OCI-LY3 (cell line): ENCODE measurements at regions not wholly inside any gene's neighbourhood (a gene's known extent, or its start where the extent isn't known, plus 50 kb on each side); places are given as distances from the start of the nearest gene placed in this dataset.

Experiments
- H2AFZ ChIP-seq: fragments of 200-600, 300-600 bp; shearing (Covaris generic); 2 replicates; pipeline ENCODE4 v1.6.0; 2014; ENCODE audit warnings: antibody characterized with exemption, low read depth, low read length
- H3K27ac ChIP-seq: fragments of 200-600, 300-600 bp; sonication (generic); 2 replicates; pipeline ENCODE4 v1.5.1; 2014; ENCODE audit warnings: mild to moderate bottlenecking, low read length, moderate library complexity, mixed read lengths
- H3K27me3 ChIP-seq: fragments of 200-600, 300-600 bp; sonication (generic); 2 replicates; pipeline ENCODE4 v1.6.1; 2014; ENCODE audit warnings: low read depth, low read length, mixed read lengths
- H3K36me3 ChIP-seq: fragments of 200-600, 300-600 bp; sonication (generic); replicated peaks from 2 replicates; pipeline ENCODE3; 2014; ENCODE audit warnings: low read depth, low read length, mixed read lengths
- H3K4me1 ChIP-seq: fragments of 300-600, 200-600 bp; sonication (generic); 2 replicates; pipeline ENCODE4 v1.6.1; 2014; ENCODE audit warnings: low read length, mixed read lengths
- H3K4me2 ChIP-seq: fragments of 200-600, 300-600 bp; sonication (generic); 2 replicates; pipeline ENCODE4 v1.6.1; 2014; ENCODE audit warnings: low read length, mixed read lengths
- H3K4me3 ChIP-seq: fragments of 300-600, 200-600 bp; sonication (generic); 2 replicates; pipeline ENCODE4 v1.5.1; 2014; ENCODE audit warnings: antibody characterized with exemption, mild to moderate bottlenecking, low read length, moderate library complexity
- H3K79me2 ChIP-seq: fragments of 300-600, 200-600 bp; shearing (Covaris generic); 2 replicates; pipeline ENCODE4 v1.6.1; 2014; ENCODE audit warnings: mild to moderate bottlenecking, low read length, mixed read lengths
- H3K9ac ChIP-seq: fragments of 300-600, 200-600 bp; shearing (Covaris generic); 2 replicates; pipeline ENCODE4 v1.6.0; 2014; ENCODE audit warnings: mild to moderate bottlenecking, low read length, moderate library complexity
- H3K9me3 ChIP-seq: fragments of 200-600, 300-600 bp; shearing (Covaris generic); 2 replicates; pipeline ENCODE4 v1.6.1; 2014; ENCODE audit warnings: low read length, mixed read lengths; ENCODE audit not compliant: insufficient read depth
- H4K20me1 ChIP-seq: fragments of 200-600, 300-600 bp; sonication (generic); 2 replicates; pipeline ENCODE4 v1.6.1; 2016; ENCODE audit warnings: low read length, mixed read lengths; ENCODE audit not compliant: insufficient read depth
- CTCF ChIP-seq: fragments of 200-600, 300-600 bp; sonication (generic); IDR thresholded peaks from 2 replicates; pipeline ENCODE4 v1.5.1; 2014; ENCODE audit warnings: antibody characterized with exemption, low read length, low read depth
- EZH2phosphoT487 ChIP-seq: fragments of 200-600 bp; shearing (Covaris generic); IDR thresholded peaks from 2 replicates; pipeline ENCODE4 v1.6.1; 2018; ENCODE audit warnings: antibody characterized with exemption, mixed run types, low read depth

DNA sequence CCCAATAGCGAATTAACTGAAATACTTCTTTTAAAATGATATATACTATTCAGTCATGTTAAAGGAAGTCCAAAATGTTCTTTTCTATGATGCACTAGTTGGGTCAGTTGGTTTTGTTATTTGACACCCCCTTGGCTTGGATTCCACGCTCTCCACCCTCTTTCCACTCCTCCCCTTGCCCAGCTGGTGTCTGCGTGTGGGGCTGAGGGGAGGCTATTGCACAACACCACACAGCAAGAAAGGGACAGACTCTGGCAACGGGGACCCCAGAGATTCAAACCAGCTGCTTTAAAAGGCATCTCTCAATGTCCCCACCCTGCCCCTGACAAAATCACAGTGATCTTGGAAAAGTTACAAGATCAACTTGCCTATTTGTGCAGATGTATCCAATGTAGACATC, 394.3 kb downstream of the TGFB2 start:
- Histone ChIP-seq H2AFZ (no peak overlapping the region), H3K9me3 (no peaks in the 10 kb centered on the region), H3K4me2 (no peak overlapping the region), H3K27ac (no peak overlapping the region), H3K4me1 (no peaks in the 10 kb centered on the region), H3K9ac (no peak overlapping the region), H3K27me3 (no peaks in the 10 kb centered on the region), H3K36me3 (no peaks in the 10 kb centered on the region), H3K4me3 (no peak overlapping the region), H3K79me2 (no peaks in the 10 kb centered on the region), H4K20me1 (no peaks in the 10 kb centered on the region)
- TF ChIP-seq CTCF, result no peak
- no peak for TF ChIP-seq EZH2phosphoT487

- TF ChIP-seq CTCF (no peak), EZH2phosphoT487 (no peak)
- Histone ChIP-seq H4K20me1 (no peaks in the 10 kb centered on the region), H3K4me2 (no peak overlapping the region), H3K36me3 (no peaks in the 10 kb centered on the region), H3K27ac (no peak overlapping the region), H3K9ac (no peak overlapping the region), H3K79me2 (no peaks in the 10 kb centered on the region), H3K9me3 (no peaks in the 10 kb centered on the region), H3K4me1 (no peaks in the 10 kb centered on the region), H2AFZ (no peak overlapping the region), H3K4me3 (no peak overlapping the region), H3K27me3 (no peaks in the 10 kb centered on the region)
Observed at GRCh38 chr1:218741852-218742251, 396.7 kb downstream of the TGFB2 start.

GRCh38 chr1:218742467-218743262, 397.5 kb downstream of the TGFB2 start:
- no peaks in the 10 kb centered on the region for H3K79me2 ChIP-seq
- H3K27me3 ChIP-seq, result no peaks in the 10 kb centered on the region
- H2AFZ ChIP-seq, result no peak overlapping the region
- H3K36me3 ChIP-seq, result no peaks in the 10 kb centered on the region
- H3K4me2 ChIP-seq, result no peak overlapping the region
- no peaks in the 10 kb centered on the region for H4K20me1 ChIP-seq
- H3K9ac ChIP-seq, result no peak overlapping the region
- no peak overlapping the region for H3K27ac ChIP-seq
- no peaks in the 10 kb centered on the region for H3K9me3 ChIP-seq
- no peak overlapping the region for H3K4me3 ChIP-seq
- H3K4me1 ChIP-seq, result no peaks in the 10 kb centered on the region
- TF ChIP-seq CTCF (no peak), EZH2phosphoT487 (no peak)

DNA sequence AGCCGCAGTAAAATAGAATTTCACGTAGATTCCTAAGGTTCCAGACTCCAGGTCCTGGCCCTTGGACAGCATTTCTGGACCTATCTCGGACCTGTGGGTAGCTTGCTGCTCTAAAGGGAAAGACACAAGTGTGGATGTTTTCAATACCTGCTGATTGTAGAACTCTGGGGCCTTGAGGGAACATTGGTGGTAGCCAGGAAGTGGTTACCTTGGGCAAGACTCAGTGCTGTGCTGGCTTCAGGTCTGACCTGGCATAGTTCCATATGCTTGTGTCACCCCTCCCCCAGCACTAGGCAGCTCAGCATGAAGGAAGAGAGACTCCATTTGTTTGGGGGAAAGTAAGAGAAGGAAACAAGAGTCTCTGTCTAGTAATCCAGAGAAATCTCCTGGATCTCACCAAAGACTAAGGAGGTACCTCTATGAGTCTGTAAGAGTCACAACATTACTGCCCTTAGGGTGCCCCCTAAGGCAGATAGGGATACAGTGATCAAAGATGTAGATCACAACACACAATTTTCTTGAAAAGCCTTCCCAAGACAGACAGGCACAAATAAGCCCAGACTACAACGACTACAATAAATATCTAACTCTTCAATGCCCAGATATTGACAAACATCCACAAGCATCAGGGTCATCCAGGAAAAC, 398.8 kb downstream of the TGFB2 start:
- Histone ChIP-seq H3K36me3 (no peaks in the 10 kb centered on the region), H3K27me3 (no peaks in the 10 kb centered on the region), H3K4me1 (no peaks in the 10 kb centered on the region), H3K4me3 (no peak overlapping the region), H3K4me2 (no peak overlapping the region), H3K9me3 (no peaks in the 10 kb centered on the region), H3K79me2 (no peaks in the 10 kb centered on the region), H3K9ac (no peak overlapping the region), H2AFZ (no peak overlapping the region), H3K27ac (no peak overlapping the region), H4K20me1 (no peaks in the 10 kb centered on the region)
- TF ChIP-seq EZH2phosphoT487, result no peak
- TF ChIP-seq CTCF, result no peak
